Activated naive CD8-positive, alpha-beta T cell treated with anti-CD3 and anti-CD28 coated beads, Interleukin-2, amount 50 U/mL, for 24 hours (primary cell): ENCODE measurements at regions not wholly inside any gene's neighbourhood (a gene's known extent, or its start where the extent isn't known, plus 50 kb on each side); places are given as distances from the start of the nearest gene placed in this dataset.
"Not testable (repeated sequence)": the region's sequence is repeated elsewhere in the genome, so short reads cannot be mapped to it uniquely, and the experiment has no call there.

ENCODE experiments used
- ATAC-seq: fragments of 150-1000 bp; cut with Tn5 transposase; one replicate; pipeline ENCODE4 v1.10.0; 2021
- DNase-seq: peaks from one replicate; pipeline ENCODE4 v3.0.0; 2021
- H3K27ac Mint-ChIP-seq: one replicate; pipeline ENCODE4 v1.8.0; 2021; ENCODE audit warnings: mild to moderate bottlenecking, mixed read lengths
- H3K27me3 Mint-ChIP-seq: one replicate; pipeline ENCODE4 v1.8.0; 2021; ENCODE audit warnings: mixed read lengths
- H3K36me3 Mint-ChIP-seq: one replicate; pipeline ENCODE4 v1.8.0; 2021; ENCODE audit warnings: low read depth, mixed read lengths
- H3K4me1 Mint-ChIP-seq: one replicate; pipeline ENCODE4 v1.8.0; 2021; ENCODE audit warnings: mixed read lengths
- H3K4me3 Mint-ChIP-seq: one replicate; pipeline ENCODE4 v1.8.0; 2021; ENCODE audit warnings: mild to moderate bottlenecking, moderate library complexity, mixed read lengths
- H3K9me3 Mint-ChIP-seq: one replicate; pipeline ENCODE4 v1.8.0; 2021; ENCODE audit warnings: mixed read lengths

DNA sequence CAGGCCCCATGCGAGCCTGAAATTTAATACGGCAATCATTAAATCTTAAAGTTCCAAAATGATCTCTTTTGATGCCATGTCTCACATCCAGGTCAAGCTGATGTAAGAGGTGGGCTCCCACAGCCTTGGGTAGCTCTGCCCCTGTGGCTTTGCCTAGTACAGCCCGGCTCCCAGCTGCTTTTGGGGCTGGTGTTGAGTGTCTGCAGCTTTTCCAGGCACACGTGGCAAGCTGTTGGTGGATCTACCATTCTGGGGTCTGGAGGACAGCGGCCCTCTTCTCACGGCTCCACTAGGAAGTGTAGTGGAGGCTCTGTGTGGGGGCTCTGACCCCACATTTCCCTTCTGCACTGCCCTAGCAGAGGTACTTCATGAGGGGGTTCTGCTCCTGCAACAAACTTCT, 588.9 kb downstream of the CENPC start:
- H3K4me3 Mint-ChIP-seq, result no peak overlapping the region

DNA sequence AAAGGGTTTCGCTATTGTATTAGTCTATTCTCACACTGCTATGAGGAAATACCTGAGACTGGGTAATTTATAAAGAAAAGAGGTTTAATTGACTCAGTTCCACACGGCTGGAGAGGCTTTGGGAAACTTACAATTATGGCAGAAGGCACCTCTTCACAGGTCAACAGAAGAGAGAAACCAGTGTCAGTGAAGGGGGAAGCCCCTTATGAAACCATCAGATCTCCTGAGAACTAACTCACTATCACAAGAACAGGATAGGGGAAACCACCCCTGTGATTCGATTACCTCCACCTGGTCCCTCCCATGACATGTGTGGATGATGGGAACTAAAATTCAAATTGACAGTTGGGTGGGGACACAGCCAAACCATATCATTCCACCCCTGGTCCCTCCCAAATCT, 589.5 kb downstream of the CENPC start:
- Mint-ChIP-seq H3K9me3 (peaks cover 8% of the 10 kb centered on the region), H3K4me3 (no peak overlapping the region), H3K36me3 (no peaks in the 10 kb centered on the region), H3K27me3 (no peaks in the 10 kb centered on the region), H3K4me1 (no peaks in the 10 kb centered on the region), H3K27ac (no peak overlapping the region)
- DNase-seq (no peak), ATAC-seq (no peak)

More for the DNA sequence above, 588.9 kb downstream of the CENPC start:
- ATAC-seq, result no peak
- Mint-ChIP-seq H3K27me3 (no peaks in the 10 kb centered on the region), H3K9me3 (peaks cover 11% of the 10 kb centered on the region), H3K4me1 (no peaks in the 10 kb centered on the region), H3K36me3 (no peaks in the 10 kb centered on the region), H3K27ac (no peak overlapping the region)
- DNase-seq, result no peak

DNA sequence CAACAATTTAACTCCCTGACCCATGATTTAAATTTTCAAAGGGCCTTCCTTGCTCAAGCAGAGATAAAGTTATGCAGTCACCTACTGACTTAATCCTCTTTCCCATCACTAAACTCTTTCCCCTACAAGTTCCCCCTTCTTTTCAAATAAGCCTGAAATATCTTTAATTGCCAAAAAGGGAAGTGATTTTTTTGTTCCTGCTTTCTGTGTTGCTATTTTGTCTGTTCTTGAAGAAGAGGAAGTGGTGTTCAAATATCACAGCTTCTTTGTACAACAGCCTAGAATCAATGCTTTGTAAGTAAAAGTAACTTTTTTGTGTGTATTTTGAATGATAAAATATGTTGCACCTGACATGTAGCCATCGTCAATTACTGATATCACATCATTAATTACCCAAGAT, 595.9 kb downstream of the CENPC start:
- no peak for ATAC-seq
- H3K4me3 Mint-ChIP-seq, result no peak overlapping the region
- no peaks in the 10 kb centered on the region for H3K4me1 Mint-ChIP-seq
- peaks cover 5% of the 10 kb centered on the region for H3K9me3 Mint-ChIP-seq
- no peaks in the 10 kb centered on the region for H3K27me3 Mint-ChIP-seq
- no peak overlapping the region for H3K27ac Mint-ChIP-seq
- H3K36me3 Mint-ChIP-seq, result no peaks in the 10 kb centered on the region
- no peak for DNase-seq

DNA sequence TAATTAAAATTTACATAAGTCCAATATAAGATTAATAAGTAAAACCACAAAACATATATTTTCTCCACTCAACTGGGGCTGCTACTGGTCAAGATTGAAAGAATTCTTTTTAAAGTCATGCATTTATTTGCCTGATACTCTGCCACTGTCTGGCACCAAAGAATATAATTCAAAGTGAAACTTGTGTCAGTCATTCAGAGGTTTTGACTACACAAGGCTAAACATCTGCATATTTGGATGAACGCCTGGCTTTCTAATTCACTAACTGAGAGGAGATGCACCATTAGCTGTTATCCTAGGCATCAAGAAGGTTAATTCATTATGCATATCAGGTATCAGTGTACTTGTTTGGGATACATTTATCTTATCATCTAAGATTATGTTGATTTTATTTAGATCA, 598.5 kb downstream of the CENPC start:
- H3K4me1 Mint-ChIP-seq, result no peaks in the 10 kb centered on the region
- no peaks in the 10 kb centered on the region for H3K36me3 Mint-ChIP-seq
- DNase-seq, result no peak
- H3K27ac Mint-ChIP-seq, result no peak overlapping the region
- H3K27me3 Mint-ChIP-seq, result no peaks in the 10 kb centered on the region
- no peak overlapping the region for H3K4me3 Mint-ChIP-seq
- ATAC-seq, result no peak
- peaks cover 10% of the 10 kb centered on the region for H3K9me3 Mint-ChIP-seq

DNA sequence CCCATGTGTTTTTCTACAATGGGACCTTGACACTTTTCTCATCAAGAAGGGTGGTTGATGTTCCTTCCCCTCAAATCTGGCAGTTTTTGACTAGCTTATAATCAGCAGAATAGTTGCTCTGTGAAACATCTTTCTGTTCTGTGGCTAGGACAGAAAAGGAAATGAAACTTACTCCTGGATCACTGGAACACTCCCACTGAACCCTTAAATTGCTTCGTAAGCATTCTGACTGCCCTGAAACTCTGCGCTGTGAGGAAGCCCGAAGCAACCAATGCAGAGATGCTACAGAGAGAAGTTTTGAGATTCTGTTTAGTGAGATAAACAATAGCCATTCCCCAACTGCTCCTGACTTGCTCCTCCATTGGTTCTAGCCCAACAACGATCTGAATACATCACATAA, 602.2 kb downstream of the CENPC start:
- no peak for ATAC-seq
- H3K27me3 Mint-ChIP-seq, result no peaks in the 10 kb centered on the region
- no peaks in the 10 kb centered on the region for H3K36me3 Mint-ChIP-seq
- no peak overlapping the region for H3K4me3 Mint-ChIP-seq
- no peak for DNase-seq
- H3K27ac Mint-ChIP-seq, result no peak overlapping the region
- H3K4me1 Mint-ChIP-seq, result no peaks in the 10 kb centered on the region
- peaks cover 5% of the 10 kb centered on the region for H3K9me3 Mint-ChIP-seq

DNA sequence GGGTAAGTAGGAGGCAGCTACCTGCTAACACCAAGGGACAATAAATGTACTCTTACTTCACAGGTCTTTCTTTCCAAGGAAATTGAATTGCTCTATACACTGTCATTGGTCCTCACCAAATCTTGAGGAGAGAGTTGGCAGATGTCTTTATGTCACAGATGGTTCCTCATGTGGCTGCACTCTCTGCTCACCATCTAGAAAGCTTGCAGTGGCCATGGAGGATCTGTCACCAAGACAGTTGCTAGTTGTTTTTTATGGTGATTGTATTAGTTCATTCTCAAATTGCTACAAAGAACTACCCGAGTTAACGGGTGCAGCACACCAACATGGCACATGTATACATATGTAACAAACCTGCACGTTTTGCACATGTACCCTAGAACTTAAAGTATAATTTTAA, 613.3 kb downstream of the CENPC start:
- H3K4me3 Mint-ChIP-seq, H3K36me3 Mint-ChIP-seq, H3K4me1 Mint-ChIP-seq, DNase-seq, H3K9me3 Mint-ChIP-seq, ATAC-seq, H3K27ac Mint-ChIP-seq, H3K27me3 Mint-ChIP-seq: not testable (repeated sequence)

DNA sequence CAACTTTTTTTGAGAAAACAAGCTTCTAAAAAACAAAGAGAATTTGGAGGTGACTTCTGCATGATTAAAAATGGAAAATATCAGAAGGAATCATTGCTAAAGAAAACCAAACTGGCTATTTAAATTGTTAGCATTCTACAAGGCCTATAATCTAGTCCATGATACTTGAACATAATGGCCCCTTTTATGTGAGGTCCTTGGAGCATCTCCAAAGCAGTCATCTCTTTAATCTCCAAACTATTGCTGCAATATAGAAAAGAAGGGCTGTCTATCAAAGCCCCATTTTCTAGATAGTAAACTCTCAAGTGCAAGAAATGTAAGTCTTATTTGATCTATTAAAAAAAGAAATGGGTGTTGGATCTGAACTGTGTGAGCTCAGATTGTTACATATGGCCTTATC, 615.1 kb downstream of the CENPC start:
- peaks cover 3% of the 10 kb centered on the region for H3K9me3 Mint-ChIP-seq
- DNase-seq, result no peak
- H3K27me3 Mint-ChIP-seq, result no peaks in the 10 kb centered on the region
- H3K4me1 Mint-ChIP-seq, result no peaks in the 10 kb centered on the region
- H3K27ac Mint-ChIP-seq, result no peak overlapping the region
- H3K4me3 Mint-ChIP-seq, result no peak overlapping the region
- ATAC-seq, result no peak
- no peaks in the 10 kb centered on the region for H3K36me3 Mint-ChIP-seq

DNA sequence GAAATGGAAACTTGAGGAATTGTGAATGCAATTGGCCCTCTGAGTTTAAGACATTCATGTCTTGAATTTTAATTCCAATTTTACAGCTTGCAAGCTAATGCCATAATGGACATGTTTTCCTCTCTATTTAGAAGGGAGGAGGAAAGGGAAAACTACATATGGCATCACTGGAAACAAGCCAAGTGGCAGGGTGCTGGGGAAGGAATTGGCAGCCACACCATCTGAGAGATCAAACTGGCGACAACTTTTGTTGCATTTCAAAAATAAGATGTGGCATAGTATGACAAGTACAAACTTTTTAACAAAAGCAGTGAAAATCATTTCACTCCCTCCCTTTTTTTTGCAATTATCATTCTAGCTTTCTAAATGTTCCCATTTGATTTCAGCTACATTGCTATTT, 615.6 kb downstream of the CENPC start:
- H3K27ac Mint-ChIP-seq, result no peak overlapping the region
- ATAC-seq, result no peak
- no peaks in the 10 kb centered on the region for H3K27me3 Mint-ChIP-seq

DNA sequence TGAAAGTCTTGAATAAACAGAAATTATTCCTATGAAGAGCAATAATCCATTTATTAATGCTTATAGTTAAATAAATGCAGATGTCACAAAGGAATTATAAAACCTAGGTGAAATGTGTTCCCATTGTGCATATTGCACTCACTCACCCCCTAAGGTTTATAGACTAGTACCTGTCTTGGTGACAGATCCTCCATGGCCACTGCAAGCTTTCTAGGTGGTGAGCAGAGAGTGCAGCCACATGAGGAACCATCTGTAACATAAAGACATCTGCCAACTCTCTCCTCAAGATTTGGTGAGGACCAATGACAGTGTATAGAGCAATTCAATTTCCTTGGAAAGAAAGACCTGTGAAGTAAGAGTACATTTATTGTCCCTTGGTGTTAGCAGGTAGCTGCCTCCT, 616.4 kb downstream of the CENPC start:
- not testable (repeated sequence) for H3K36me3 Mint-ChIP-seq, H3K9me3 Mint-ChIP-seq, H3K4me3 Mint-ChIP-seq, DNase-seq, H3K4me1 Mint-ChIP-seq, H3K27me3 Mint-ChIP-seq, H3K27ac Mint-ChIP-seq, ATAC-seq

More for the DNA sequence above, 615.6 kb downstream of the CENPC start:
- no peak for DNase-seq
- Mint-ChIP-seq H3K4me3 (no peak overlapping the region), H3K36me3 (no peaks in the 10 kb centered on the region), H3K9me3 (no peaks in the 10 kb centered on the region), H3K4me1 (no peaks in the 10 kb centered on the region)

DNA sequence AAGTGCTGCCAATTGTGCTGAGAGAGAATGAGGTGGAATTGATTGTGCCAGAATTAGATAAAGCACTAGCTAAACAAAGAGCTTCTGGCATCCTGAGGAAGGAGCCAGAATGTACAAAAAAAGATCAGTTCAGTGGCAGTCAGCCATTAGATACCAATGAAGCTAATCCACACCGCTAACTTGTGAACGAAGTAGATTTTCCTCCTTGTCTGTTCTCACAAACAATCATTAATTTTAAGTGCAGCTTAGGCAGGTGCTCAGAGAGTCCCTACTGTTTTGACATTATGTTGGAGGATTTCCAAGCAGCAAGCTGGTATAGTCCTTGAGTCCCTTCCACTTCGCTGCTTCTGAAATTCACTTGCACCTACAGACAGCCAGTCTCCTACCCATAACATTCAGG, 617.4 kb downstream of the CENPC start:
- H3K36me3 Mint-ChIP-seq, result no peaks in the 10 kb centered on the region
- ATAC-seq (no peak), DNase-seq (no peak)
- no peaks in the 10 kb centered on the region for H3K4me1 Mint-ChIP-seq
- no peak overlapping the region for H3K27ac Mint-ChIP-seq
- H3K9me3 Mint-ChIP-seq, result peaks cover under 1% of the 10 kb centered on the region
- H3K27me3 Mint-ChIP-seq, result no peaks in the 10 kb centered on the region
- no peak overlapping the region for H3K4me3 Mint-ChIP-seq

DNA sequence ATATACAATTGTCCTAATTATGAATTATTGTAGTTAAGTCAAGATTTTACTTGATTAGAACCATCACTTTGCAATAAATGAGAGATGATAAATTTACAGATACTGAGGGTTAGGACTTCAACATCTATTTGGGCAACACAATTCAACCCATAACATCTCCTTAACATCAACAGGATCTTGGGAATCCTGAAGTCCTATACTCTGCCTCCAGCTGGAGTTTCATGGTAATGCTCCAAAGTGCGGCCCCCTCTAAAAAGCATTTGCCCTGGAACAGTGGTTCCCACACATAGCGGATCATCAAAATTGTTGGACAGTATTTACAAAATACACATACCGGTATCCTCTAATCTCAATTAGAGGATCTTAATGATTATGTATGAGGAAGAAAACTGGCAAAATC, 618.6 kb downstream of the CENPC start:
- no peaks in the 10 kb centered on the region for H3K36me3 Mint-ChIP-seq
- H3K27me3 Mint-ChIP-seq, result no peaks in the 10 kb centered on the region
- DNase-seq (no peak), ATAC-seq (no peak)
- no peak overlapping the region for H3K27ac Mint-ChIP-seq
- H3K9me3 Mint-ChIP-seq, result peaks cover 5% of the 10 kb centered on the region
- no peak overlapping the region for H3K4me3 Mint-ChIP-seq
- no peaks in the 10 kb centered on the region for H3K4me1 Mint-ChIP-seq

DNA sequence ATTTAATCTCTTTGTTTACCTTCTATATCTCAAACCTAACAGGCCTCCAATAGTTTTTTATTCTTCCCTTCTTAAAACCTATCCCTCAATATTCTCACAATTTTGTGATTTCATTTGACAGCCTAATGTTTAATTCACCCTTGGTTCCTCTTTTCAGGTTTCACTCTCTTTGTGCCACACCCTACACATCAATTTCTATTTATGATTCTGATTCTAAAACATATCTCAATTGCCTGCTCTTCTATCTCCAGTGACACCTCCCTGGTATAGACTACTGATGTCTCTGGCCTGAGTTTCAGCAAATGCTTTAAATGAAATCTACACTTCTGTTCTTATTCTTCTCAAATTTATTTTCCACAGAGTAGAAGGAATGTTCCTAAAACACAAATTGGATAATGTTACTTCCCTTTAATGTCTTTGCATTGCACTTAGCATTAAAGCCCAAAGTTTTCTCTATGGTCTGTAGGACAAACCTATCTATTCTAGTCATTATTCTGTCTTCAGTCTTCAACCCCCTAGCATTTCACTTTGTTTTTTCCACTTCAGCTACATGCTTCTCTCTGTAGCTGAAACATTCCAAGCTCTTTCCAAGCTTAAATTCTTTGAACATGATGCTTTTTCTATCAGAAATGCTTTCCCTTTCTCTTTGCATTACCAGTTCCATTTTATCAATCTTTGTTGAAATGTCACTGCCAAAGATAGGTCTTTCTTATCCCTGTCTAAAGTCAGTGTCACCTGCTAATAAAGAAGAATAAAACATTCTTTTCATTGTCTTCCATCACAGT, 622.0 kb downstream of the CENPC start:
- no peaks in the 10 kb centered on the region for H3K4me1 Mint-ChIP-seq
- peaks cover 9% of the 10 kb centered on the region for H3K9me3 Mint-ChIP-seq
- no peaks in the 10 kb centered on the region for H3K27me3 Mint-ChIP-seq
- H3K27ac Mint-ChIP-seq, result no peak overlapping the region
- H3K4me3 Mint-ChIP-seq, result no peak overlapping the region
- DNase-seq (no peak), ATAC-seq (no peak)
- H3K36me3 Mint-ChIP-seq, result no peaks in the 10 kb centered on the region

DNA sequence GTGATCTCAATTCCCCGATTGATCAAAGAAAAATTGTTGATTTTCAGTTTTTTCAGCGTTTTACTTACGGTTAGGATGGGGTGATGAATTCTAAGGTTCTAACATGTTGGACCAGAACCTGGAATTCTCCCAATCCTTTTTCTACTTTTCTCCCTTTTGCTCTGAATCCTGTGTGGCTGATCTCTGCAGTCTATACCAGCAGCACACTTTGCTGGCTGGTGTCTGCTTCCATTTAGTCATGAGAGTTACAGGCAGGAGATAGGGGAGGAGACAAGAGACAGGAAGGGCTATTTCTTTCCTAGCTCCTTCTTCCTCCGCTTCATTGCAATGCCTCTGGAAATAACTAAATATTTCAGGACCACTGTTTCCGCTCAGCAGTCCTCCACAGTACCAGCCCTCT, 623.9 kb downstream of the CENPC start:
- Mint-ChIP-seq H3K4me3 (no peak overlapping the region), H3K36me3 (no peaks in the 10 kb centered on the region), H3K9me3 (peaks cover 15% of the 10 kb centered on the region), H3K27me3 (no peaks in the 10 kb centered on the region), H3K27ac (no peak overlapping the region), H3K4me1 (no peaks in the 10 kb centered on the region)
- DNase-seq, result no peak
- ATAC-seq, result no peak

DNA sequence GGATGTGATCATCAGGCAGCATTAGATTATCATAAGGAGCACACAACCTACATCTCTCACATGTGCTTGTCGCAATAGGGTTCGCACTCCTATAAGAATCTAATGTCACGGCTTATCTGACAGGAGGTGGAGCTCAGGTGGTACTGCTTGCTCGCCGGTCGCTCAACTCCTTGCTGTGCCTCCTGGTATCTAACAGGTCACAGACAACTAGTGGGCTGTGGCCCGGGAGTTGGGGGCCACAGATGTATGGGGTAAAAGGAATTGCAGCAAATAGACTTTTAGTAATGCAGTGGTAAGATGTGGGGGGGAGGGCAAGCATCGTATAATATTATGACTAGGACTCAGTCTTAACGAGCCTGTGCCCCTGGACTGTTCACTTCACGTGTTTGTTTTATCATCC, 624.8 kb downstream of the CENPC start:
- H3K27me3 Mint-ChIP-seq, result no peaks in the 10 kb centered on the region
- no peak overlapping the region for H3K27ac Mint-ChIP-seq
- no peak overlapping the region for H3K4me3 Mint-ChIP-seq
- H3K9me3 Mint-ChIP-seq, result peaks cover 15% of the 10 kb centered on the region
- no peaks in the 10 kb centered on the region for H3K4me1 Mint-ChIP-seq
- ATAC-seq (no peak), DNase-seq (no peak)
- H3K36me3 Mint-ChIP-seq, result no peaks in the 10 kb centered on the region

DNA sequence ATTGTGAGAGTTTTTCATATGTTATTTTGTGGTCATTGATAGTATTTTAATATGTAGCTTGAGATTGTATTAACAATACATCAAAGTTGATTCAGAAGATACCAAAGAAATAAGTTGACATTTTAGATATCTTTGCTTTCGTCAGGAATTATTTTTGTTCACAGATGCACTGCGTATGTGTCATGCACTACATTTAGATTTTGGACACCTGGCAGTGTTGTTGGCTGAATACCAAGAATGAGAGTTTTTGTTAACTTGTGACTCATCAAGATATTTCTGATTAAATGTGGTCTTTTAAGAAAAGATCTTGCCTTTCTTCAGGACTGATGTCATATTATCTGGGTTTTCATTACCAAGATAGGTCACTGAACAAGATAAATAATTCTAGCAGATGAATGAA, 633.4 kb downstream of the CENPC start:
- Mint-ChIP-seq H3K27ac (no peak overlapping the region), H3K36me3 (no peaks in the 10 kb centered on the region), H3K4me3 (no peak overlapping the region), H3K4me1 (no peaks in the 10 kb centered on the region), H3K9me3 (peaks cover 22% of the 10 kb centered on the region), H3K27me3 (no peaks in the 10 kb centered on the region)
- ATAC-seq (no peak), DNase-seq (no peak)

DNA sequence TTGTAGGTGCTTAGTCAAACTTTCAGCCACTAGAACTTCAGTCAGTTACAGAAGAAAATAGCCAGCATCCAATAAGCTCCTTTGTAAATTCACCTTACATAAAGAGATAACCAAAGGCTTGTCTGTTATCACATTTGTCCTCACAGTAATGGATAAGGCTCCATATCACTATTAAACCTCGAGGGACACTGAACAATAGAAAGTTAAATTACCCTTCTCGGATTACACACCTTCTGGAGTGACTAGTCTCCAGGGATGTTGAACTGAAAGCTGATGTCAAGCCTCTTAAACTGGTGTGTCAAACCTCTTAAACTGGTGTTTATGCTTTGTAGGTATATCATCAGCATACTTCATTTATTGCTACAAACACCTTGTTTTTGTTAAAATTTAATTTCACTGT, 639.0 kb downstream of the CENPC start:
- no peak overlapping the region for H3K27ac Mint-ChIP-seq
- no peak overlapping the region for H3K4me3 Mint-ChIP-seq
- H3K4me1 Mint-ChIP-seq, result no peaks in the 10 kb centered on the region
- H3K9me3 Mint-ChIP-seq, result peaks cover 15% of the 10 kb centered on the region
- DNase-seq, result no peak
- H3K27me3 Mint-ChIP-seq, result no peaks in the 10 kb centered on the region
- ATAC-seq, result no peak
- H3K36me3 Mint-ChIP-seq, result no peaks in the 10 kb centered on the region
